Hepatocyte (in vitro differentiated cells): ENCODE measurements at regions not wholly inside any gene's neighbourhood (a gene's known extent, or its start where the extent isn't known, plus 50 kb on each side); places are given as distances from the start of the nearest gene placed in this dataset.

ENCODE experiments used
- EZH2 ChIP-seq: fragments of 200-600 bp; sonication (generic); IDR thresholded peaks from 2 replicates; pipeline ENCODE4 v1.6.1; 2016; ENCODE audit warnings: antibody characterized with exemption, mild to moderate bottlenecking, borderline replicate concordance
- TF ChIP-seq, protein P1 (sequence below): fragments of 200-600 bp; sonication (generic); IDR thresholded peaks from 2 replicates; pipeline ENCODE4 v1.5.1; 2016; ENCODE audit warnings: antibody characterized with exemption, mild to moderate bottlenecking; ENCODE audit not compliant: poor library complexity

DNA sequence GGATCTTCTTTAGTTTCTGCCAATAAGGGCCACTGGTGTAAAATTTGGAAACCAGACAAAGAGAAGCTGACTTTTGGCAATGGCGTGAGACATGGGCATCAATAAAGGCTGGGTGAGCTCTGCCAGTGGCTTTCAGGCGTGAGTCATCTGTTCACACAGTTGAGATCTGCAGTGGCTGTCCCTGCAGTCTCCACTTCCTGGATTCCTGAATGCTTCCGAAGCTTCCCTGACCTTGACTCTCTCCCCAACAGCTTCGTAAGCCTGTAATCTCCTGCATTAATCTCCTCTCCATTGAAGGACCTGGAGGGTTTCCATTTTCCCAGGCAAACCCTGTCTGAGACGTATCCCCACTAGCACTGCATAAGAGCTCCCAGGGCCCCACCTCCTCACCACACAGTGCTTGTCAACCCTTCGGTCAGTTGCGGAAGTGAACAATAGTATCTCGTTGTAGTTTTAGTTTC, 574.7 kb downstream of the TBC1D22A start:
- no peak for TF ChIP-seq EZH2
- TF ChIP-seq, protein P1, sequence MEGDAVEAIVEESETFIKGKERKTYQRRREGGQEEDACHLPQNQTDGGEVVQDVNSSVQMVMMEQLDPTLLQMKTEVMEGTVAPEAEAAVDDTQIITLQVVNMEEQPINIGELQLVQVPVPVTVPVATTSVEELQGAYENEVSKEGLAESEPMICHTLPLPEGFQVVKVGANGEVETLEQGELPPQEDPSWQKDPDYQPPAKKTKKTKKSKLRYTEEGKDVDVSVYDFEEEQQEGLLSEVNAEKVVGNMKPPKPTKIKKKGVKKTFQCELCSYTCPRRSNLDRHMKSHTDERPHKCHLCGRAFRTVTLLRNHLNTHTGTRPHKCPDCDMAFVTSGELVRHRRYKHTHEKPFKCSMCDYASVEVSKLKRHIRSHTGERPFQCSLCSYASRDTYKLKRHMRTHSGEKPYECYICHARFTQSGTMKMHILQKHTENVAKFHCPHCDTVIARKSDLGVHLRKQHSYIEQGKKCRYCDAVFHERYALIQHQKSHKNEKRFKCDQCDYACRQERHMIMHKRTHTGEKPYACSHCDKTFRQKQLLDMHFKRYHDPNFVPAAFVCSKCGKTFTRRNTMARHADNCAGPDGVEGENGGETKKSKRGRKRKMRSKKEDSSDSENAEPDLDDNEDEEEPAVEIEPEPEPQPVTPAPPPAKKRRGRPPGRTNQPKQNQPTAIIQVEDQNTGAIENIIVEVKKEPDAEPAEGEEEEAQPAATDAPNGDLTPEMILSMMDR: no peak
